T-helper 2 cell treated with Interferon-gamma antibody and Interleukin-4, amounts not matched to agents 5 μg/mL and 100 μg/mL, for 36 hours (primary cell): ENCODE measurements at regions not wholly inside any gene's neighbourhood (a gene's known extent, or its start where the extent isn't known, plus 50 kb on each side); places are given as distances from the start of the nearest gene placed in this dataset.

Experiments
- DNase-seq: peaks from one replicate; pipeline ENCODE4 v3.0.0; 2021; ENCODE audit warnings: low spot score
- H3K27ac Mint-ChIP-seq: one replicate; pipeline ENCODE4 v1.8.0; 2021; ENCODE audit warnings: mild to moderate bottlenecking, mixed read lengths
- H3K27me3 Mint-ChIP-seq: one replicate; pipeline ENCODE4 v1.8.0; 2021; ENCODE audit warnings: low read depth, mixed read lengths
- H3K36me3 Mint-ChIP-seq: one replicate; pipeline ENCODE4 v1.8.0; 2021; ENCODE audit warnings: low read depth, mixed read lengths
- H3K4me1 Mint-ChIP-seq: one replicate; pipeline ENCODE4 v1.8.0; 2021; ENCODE audit warnings: low read depth, mixed read lengths
- H3K4me3 Mint-ChIP-seq: one replicate; pipeline ENCODE4 v1.8.0; 2022; ENCODE audit warnings: mild to moderate bottlenecking, moderate library complexity, mixed read lengths
- H3K9me3 Mint-ChIP-seq: one replicate; pipeline ENCODE4 v1.8.0; 2021; ENCODE audit warnings: mixed read lengths

GRCh38 chrX:39677585-39677977 lies 420.2 kb downstream of the BCOR start:
- Mint-ChIP-seq H3K27ac (no peak overlapping the region), H3K27me3 (no peaks in the 10 kb centered on the region), H3K4me3 (no peak overlapping the region), H3K4me1 (no peaks in the 10 kb centered on the region), H3K9me3 (no peaks in the 10 kb centered on the region), H3K36me3 (no peaks in the 10 kb centered on the region)
- no peak for DNase-seq

DNA sequence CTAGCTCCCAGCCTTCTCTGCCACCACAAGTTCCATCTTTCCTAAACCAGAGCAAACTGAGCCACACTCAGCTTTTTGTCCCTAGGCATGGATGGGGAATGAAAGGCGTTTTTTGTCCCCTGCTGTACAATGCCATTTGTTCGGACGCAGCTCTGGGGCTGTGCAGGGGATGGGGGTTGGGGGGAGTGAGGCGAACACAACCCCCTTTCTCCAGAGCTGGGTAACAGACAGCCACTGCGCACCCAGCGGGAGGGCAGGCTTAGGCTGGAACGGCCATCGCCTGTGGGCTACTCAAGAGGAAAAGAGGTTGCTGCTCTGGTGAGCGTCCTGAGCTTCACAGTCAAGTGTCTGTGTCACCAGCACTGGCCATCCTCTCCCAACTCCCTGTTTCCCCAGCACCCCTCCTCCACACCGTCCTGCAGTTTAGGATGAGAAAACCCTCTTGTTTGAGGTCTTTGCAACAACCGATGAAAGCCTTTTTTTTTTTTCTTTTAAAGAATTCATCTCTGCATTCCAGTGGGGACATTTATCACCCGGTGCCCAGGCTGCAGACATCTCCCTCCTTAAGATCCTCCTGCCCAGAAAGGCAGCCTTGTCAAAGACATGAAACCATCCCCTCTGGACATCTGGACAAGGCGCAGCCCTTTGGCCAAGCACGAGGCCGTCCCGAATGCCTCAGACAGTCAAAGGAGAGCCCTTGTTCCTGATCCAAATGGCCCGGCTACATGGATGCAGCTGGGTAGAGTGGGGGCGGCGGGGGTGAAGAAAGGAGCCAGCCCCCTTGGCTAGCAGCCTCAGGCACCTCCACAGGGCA lies 419.6 kb downstream of the BCOR start:
- DNase-seq = no peak
- no peak overlapping the region for H3K27ac Mint-ChIP-seq

DNA sequence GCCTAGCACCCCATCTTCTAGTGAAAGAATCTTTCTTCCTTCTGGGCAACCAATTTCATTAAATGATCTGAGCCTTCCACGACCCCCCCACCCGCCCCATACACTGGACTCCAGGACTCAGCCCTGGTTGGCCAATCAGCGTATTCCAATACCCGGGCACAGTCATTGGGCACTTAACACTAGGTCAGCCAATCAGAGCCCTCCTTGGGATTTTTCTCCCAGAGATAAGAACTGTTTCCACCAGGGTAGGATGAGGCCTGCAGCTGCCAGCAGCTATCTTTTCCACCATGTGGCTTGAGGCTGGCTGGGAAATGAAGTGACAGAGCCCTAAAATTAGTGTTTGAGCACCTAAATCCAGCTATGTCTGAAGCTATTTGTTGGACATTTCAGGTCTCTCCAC lies 418.8 kb downstream of the BCOR start:
- Mint-ChIP-seq H3K9me3 (no peaks in the 10 kb centered on the region), H3K4me1 (no peaks in the 10 kb centered on the region), H3K36me3 (no peaks in the 10 kb centered on the region), H3K4me3 (no peak overlapping the region), H3K27me3 (no peaks in the 10 kb centered on the region), H3K27ac (no peak overlapping the region)
- DNase-seq = no peak

More for the DNA sequence above, 419.6 kb downstream of the BCOR start:
- H3K27me3 Mint-ChIP-seq = no peaks in the 10 kb centered on the region
- no peaks in the 10 kb centered on the region for H3K4me1 Mint-ChIP-seq
- H3K36me3 Mint-ChIP-seq = no peaks in the 10 kb centered on the region
- no peak overlapping the region for H3K4me3 Mint-ChIP-seq
- no peaks in the 10 kb centered on the region for H3K9me3 Mint-ChIP-seq

GRCh38 chrX:39679497-39680157 lies 418.1 kb downstream of the BCOR start:
- Mint-ChIP-seq H3K27ac (no peak overlapping the region), H3K27me3 (no peaks in the 10 kb centered on the region), H3K36me3 (no peaks in the 10 kb centered on the region), H3K9me3 (no peaks in the 10 kb centered on the region), H3K4me3 (no peak overlapping the region), H3K4me1 (no peaks in the 10 kb centered on the region)
- DNase-seq = no peak

DNA sequence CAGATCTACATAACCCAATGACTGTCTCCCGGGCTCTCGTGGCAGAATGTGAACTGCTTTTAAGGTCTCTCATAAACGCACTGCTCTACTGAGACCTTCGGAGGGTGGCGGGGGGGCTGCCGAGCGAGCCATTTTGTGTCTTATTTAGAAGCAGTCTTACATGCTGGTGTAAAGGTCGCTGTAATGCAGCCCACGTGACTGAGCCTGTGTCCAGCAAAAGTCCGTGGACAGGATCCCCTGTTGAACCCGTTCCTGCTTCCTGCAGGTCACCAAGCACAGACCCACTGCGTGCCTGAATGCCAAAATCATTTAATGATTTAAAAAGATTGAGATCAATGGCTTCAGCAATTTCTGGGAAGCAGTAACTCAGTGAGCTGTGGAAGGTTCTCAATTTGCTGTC lies 415.9 kb downstream of the BCOR start:
- peaks cover 10% of the 10 kb centered on the region for H3K27me3 Mint-ChIP-seq
- DNase-seq = no peak
- H3K4me1 Mint-ChIP-seq = no peaks in the 10 kb centered on the region
- no peaks in the 10 kb centered on the region for H3K9me3 Mint-ChIP-seq
- no peak overlapping the region for H3K4me3 Mint-ChIP-seq
- H3K36me3 Mint-ChIP-seq = no peaks in the 10 kb centered on the region
- H3K27ac Mint-ChIP-seq = no peak overlapping the region

- Mint-ChIP-seq H3K36me3 (no peaks in the 10 kb centered on the region), H3K27ac (no peak overlapping the region), H3K9me3 (no peaks in the 10 kb centered on the region), H3K27me3 (peaks cover 10% of the 10 kb centered on the region), H3K4me1 (no peaks in the 10 kb centered on the region), H3K4me3 (no peak overlapping the region)
- DNase-seq = no peak
Measured at GRCh38 chrX:39682778-39683177, 415.0 kb downstream of the BCOR start.

- no peak for DNase-seq
- Mint-ChIP-seq H3K36me3 (no peaks in the 10 kb centered on the region), H3K27me3 (peaks cover 28% of the 10 kb centered on the region), H3K9me3 (no peaks in the 10 kb centered on the region), H3K4me3 (peak overlapping the region; percentile 9), H3K4me1 (no peaks in the 10 kb centered on the region), H3K27ac (no peak overlapping the region)
Measured at GRCh38 chrX:39688219-39688575, 409.6 kb downstream of the BCOR start.

DNA sequence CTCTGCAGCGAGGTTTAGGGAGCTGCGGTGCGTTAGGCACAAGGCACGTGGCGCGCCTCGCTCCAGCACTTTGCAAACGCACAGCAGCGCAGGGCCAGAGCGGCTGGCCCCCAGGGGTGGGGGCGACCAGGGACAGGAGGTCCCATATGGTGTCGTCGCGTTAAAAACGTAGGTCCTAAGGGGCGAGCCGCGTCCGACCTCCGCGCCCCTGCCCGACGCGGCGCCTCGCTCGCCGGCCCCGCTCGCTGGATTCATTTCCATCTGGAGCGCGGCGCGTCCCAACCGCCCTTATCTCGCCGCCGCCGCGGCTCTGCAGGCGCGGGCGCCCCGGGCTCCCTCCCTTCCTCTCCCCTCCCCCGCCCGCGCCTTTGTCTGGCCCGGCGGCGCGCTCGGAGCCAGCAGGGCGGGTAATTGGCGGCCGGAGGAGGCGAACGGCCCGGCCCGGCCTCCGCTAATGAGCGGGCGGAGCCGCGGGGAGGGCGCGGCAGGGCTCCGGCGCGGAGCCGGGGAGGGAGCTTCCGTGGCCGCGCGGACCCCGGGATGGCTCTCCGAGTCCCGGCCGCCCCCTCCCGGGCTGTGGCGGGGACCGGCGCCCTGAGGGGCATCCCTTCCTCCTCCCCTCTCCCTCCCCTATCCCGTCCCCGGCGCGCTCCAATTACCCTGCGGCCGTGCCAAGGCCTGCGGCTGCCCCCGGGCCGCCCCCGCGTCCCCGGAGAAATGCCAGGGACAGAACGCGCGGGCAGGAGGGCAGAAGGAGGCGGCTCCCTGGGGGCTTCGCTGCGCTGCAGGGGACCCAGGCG lies 409.0 kb downstream of the BCOR start:
- H3K4me3 Mint-ChIP-seq = peak overlapping the region; percentile 9
- no peaks in the 10 kb centered on the region for H3K4me1 Mint-ChIP-seq
- peaks cover 28% of the 10 kb centered on the region for H3K27me3 Mint-ChIP-seq
- H3K27ac Mint-ChIP-seq = no peak overlapping the region
- H3K9me3 Mint-ChIP-seq = no peaks in the 10 kb centered on the region
- peak; percentile 6 for DNase-seq
- no peaks in the 10 kb centered on the region for H3K36me3 Mint-ChIP-seq

DNA sequence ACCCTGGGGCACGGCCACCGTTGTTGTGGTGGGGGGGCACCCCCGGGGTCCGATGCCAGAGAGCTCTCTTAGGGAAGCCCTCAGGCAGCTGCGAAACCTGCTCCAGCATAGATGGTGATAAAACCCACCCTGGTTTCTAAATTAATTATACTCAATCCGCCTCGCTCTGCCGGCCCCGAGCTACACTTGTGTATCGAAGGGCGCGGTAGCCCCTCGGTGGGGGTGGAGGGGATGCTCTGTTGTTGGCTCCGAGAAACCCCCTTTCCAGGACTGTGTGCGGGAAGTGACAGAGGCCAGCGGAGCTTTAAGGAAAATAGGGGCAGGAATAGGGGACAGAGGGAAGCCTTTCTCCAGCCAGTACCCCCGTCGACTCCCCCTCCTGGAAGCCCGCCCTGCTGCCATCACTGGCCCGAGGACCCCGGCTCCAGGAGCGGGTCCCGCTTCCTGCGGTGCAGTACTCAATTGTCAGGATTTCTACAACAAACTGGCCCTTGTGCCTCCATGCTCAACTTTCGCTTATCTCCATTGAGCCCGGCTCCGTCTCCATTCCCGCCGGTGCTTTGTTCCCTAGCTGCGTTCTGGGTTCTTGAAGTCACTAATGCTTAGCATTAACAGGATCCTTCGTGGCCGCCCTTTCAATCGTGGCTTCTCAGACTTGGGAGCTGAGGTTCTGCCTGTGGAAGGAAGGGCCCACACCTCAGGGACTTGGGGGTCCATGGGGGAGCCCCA lies 408.2 kb downstream of the BCOR start:
- Mint-ChIP-seq H3K4me1 (no peaks in the 10 kb centered on the region), H3K27ac (no peak overlapping the region), H3K9me3 (no peaks in the 10 kb centered on the region), H3K4me3 (no peak overlapping the region), H3K36me3 (no peaks in the 10 kb centered on the region), H3K27me3 (peaks cover 28% of the 10 kb centered on the region)
- no peak for DNase-seq

- Mint-ChIP-seq H3K27me3 (peaks cover 28% of the 10 kb centered on the region), H3K27ac (no peak overlapping the region), H3K4me1 (no peaks in the 10 kb centered on the region), H3K4me3 (no peak overlapping the region), H3K36me3 (no peaks in the 10 kb centered on the region), H3K9me3 (no peaks in the 10 kb centered on the region)
- DNase-seq = no peak
Measured at GRCh38 chrX:39690541-39691415, 407.0 kb downstream of the BCOR start.

DNA sequence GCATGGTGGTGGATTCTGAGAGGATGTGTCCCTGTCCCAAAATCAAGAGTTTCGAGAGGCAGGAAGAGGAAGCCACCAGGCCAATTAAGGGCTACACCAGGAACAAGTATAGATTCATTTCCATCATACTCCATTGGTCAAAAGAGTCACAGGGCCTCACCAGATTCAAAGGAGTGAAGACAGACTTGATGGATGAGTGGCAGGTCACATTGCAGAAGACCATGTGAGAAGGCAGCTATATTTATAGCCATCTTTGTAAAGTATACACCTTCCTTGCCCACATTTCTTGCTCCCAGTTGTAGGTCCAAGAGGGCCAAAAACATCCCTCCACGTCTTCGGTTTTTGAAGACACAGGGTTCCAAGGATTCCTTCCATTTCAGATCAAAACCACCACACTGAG lies 406.0 kb downstream of the BCOR start:
- H3K4me3 Mint-ChIP-seq = no peak overlapping the region
- H3K36me3 Mint-ChIP-seq = no peaks in the 10 kb centered on the region
- H3K27me3 Mint-ChIP-seq = peaks cover 22% of the 10 kb centered on the region
- peaks cover 3% of the 10 kb centered on the region for H3K9me3 Mint-ChIP-seq
- no peaks in the 10 kb centered on the region for H3K4me1 Mint-ChIP-seq
- H3K27ac Mint-ChIP-seq = no peak overlapping the region
- DNase-seq = no peak

DNA sequence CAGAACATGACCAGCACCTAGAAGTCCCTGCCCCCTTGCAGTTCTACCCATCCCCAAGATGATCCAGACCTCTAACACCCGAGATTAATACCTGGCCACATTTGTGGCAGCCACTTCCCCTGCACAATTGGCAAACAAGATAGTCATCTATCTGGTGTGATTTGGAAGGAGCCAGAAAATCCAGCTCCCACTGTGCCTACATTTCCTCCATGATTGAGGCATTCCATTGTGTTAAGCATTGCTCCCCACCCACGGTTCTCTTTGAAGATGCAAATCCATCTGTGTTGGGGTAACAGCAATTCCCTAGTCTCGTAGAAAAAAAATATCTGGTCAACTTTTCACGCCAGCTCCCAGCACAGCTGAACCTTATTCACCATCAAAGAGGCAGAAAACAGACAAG lies 405.0 kb downstream of the BCOR start:
- H3K9me3 Mint-ChIP-seq = peaks cover 6% of the 10 kb centered on the region
- peaks cover 21% of the 10 kb centered on the region for H3K27me3 Mint-ChIP-seq
- DNase-seq = no peak
- no peak overlapping the region for H3K27ac Mint-ChIP-seq
- H3K36me3 Mint-ChIP-seq = no peaks in the 10 kb centered on the region
- H3K4me1 Mint-ChIP-seq = no peaks in the 10 kb centered on the region
- no peak overlapping the region for H3K4me3 Mint-ChIP-seq

DNA sequence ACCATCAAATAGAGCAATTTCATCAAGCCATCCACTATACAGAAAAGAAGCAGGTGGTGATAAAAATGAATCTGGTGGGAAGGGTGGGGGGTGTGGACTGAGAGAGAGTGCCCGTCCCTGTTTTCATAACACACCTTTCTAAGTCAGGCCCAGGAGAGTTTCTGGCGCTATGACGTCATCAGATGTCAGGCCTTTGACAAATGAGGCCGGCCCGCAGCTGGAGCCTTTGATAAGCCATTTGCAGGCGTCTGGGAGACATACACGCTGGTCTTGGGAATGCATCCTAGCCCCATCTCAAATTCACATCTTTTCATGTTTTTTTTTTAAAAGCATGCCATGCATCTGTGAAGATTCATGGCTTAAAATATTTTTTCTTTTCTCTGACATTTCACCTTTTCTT lies 404.5 kb downstream of the BCOR start:
- peaks cover 6% of the 10 kb centered on the region for H3K9me3 Mint-ChIP-seq
- no peaks in the 10 kb centered on the region for H3K36me3 Mint-ChIP-seq
- DNase-seq = no peak
- no peak overlapping the region for H3K27ac Mint-ChIP-seq
- no peaks in the 10 kb centered on the region for H3K4me1 Mint-ChIP-seq
- H3K4me3 Mint-ChIP-seq = no peak overlapping the region
- peaks cover 21% of the 10 kb centered on the region for H3K27me3 Mint-ChIP-seq
